ENCODE measurements at regions not wholly inside any gene's neighbourhood (a gene's known extent, or its start where the extent isn't known, plus 50 kb on each side); places are given as distances from the start of the nearest gene placed in this dataset.

DNA sequence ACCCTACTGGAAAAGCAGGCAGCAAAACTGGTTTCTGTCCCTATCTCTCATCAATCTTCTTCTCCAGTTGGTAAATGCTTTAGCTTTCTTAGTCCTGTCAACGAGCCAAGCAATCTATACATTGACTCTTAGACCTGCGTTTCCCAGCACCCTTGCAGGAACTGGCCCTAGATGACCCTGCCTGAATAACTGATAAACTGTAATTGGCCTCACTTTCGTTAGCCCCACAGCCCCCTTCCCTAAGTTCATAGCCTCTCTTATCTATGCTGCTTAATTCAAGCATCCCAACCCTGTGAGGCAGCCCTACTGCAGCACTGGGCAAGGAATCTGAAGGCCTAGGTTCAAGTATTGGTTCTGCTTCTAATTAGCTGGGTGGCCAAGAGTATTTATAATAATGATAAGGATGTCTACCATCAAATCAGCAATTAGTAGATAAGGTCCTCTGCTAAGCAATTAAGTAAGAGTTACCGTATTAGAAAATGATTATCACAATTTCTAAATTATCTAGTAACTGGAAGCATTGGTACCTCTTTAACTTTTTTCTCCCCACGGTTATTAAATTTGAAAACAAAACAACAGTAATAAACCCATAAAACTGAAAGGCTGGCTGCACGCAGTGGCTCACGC, 86.4 kb upstream of the RMDN2 start:
- TF ChIP-seq, protein P1, sequence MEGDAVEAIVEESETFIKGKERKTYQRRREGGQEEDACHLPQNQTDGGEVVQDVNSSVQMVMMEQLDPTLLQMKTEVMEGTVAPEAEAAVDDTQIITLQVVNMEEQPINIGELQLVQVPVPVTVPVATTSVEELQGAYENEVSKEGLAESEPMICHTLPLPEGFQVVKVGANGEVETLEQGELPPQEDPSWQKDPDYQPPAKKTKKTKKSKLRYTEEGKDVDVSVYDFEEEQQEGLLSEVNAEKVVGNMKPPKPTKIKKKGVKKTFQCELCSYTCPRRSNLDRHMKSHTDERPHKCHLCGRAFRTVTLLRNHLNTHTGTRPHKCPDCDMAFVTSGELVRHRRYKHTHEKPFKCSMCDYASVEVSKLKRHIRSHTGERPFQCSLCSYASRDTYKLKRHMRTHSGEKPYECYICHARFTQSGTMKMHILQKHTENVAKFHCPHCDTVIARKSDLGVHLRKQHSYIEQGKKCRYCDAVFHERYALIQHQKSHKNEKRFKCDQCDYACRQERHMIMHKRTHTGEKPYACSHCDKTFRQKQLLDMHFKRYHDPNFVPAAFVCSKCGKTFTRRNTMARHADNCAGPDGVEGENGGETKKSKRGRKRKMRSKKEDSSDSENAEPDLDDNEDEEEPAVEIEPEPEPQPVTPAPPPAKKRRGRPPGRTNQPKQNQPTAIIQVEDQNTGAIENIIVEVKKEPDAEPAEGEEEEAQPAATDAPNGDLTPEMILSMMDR (IDR thresholded peaks at IDR 0.05) = no peak
- TF ChIP-seq SIN3A (IDR thresholded peaks at IDR 0.05; ENCODE audit: borderline replicate concordance, insufficient read depth, low read depth, low read length) = no peak
